ENCODE measurements at regions not wholly inside any gene's neighbourhood (a gene's known extent, or its start where the extent isn't known, plus 50 kb on each side); places are given as distances from the start of the nearest gene placed in this dataset.

DNA sequence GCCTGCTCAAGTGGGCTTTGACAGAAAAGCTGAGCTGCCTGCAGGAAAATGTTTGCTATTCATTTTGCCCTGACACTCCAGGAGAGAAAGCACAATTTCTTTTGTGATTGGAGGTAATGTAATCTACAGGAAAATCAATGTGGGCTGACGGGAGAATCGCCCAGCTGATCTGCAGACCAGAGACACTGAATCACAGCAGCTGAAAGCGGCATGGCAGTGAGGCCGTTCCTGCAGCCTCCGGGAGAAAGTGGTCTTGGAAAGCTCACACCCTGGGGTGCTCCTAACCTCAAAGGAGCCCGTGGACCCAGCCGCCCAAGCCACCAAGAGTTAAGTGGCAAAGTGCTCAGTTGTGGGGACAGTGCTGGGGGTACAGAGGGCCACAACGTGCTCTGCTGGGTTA is 593.6 kb downstream of the BNC2 start:
- Histone ChIP-seq H4K20me1 (ENCODE audit: insufficient read depth, low read length) (no peaks in the 10 kb centered on the region), H3K4me3 (ENCODE audit: low read length) (no peak overlapping the region), H3K9ac (ENCODE audit: low read length) (no peak overlapping the region), H3K79me2 (ENCODE audit: low read length) (no peaks in the 10 kb centered on the region), H3K27me3 (ENCODE audit: low read depth, low read length) (no peaks in the 10 kb centered on the region), H3K27ac (ENCODE audit: low read length) (no peak overlapping the region), H3K9me3 (ENCODE audit: insufficient read depth, low read length) (no peaks in the 10 kb centered on the region), H3K4me1 (ENCODE audit: low read length) (no peaks in the 10 kb centered on the region), H3K4me2 (ENCODE audit: low read length) (no peak overlapping the region), H3K36me3 (replicated peaks; ENCODE audit: low read depth, low read length) (no peaks in the 10 kb centered on the region), H2AFZ (ENCODE audit: low read depth, low read length) (no peak overlapping the region)
- TF ChIP-seq EZH2phosphoT487 (IDR thresholded peaks at IDR 0.05; ENCODE audit: low read depth): no peak
- TF ChIP-seq CTCF (IDR thresholded peaks at IDR 0.05; ENCODE audit: low read depth, low read length): no peak

DNA sequence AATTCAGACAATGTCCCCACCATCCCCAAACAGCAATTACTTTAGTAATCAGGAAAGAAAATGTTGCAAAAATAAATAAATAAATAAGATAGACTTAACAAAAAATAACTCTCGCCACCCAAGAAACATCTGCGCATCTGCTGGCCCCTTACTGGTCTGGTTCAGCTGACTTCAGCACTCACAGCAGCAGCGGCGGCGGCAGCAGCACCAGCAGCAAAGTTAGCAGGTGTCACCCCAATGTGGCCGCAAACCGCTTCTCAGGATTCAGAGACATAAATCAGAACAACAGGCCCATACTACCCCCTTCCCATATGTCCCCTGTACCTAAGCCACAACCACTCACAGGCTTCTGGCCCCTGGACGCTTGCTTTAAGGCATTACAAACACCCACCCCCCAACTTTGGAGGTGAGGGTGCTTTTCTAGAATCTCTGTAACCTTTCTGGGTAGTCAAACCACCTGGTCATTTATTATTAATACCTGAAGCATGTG is 593.0 kb downstream of the BNC2 start:
- Histone ChIP-seq H3K4me3 (ENCODE audit: low read length) (no peak overlapping the region), H3K4me2 (ENCODE audit: low read length) (no peak overlapping the region), H3K4me1 (ENCODE audit: low read length) (no peaks in the 10 kb centered on the region), H3K27me3 (ENCODE audit: low read depth, low read length) (no peaks in the 10 kb centered on the region), H3K79me2 (ENCODE audit: low read length) (no peaks in the 10 kb centered on the region), H3K27ac (ENCODE audit: low read length) (no peak overlapping the region), H3K9me3 (ENCODE audit: insufficient read depth, low read length) (no peaks in the 10 kb centered on the region), H4K20me1 (ENCODE audit: insufficient read depth, low read length) (no peaks in the 10 kb centered on the region), H3K9ac (ENCODE audit: low read length) (no peak overlapping the region), H2AFZ (ENCODE audit: low read depth, low read length) (no peak overlapping the region), H3K36me3 (replicated peaks; ENCODE audit: low read depth, low read length) (no peaks in the 10 kb centered on the region)
- TF ChIP-seq EZH2phosphoT487 (IDR thresholded peaks at IDR 0.05; ENCODE audit: low read depth): no peak
- TF ChIP-seq CTCF (IDR thresholded peaks at IDR 0.05; ENCODE audit: low read depth, low read length): no peak

GRCh38 chr9:16278326-16278999 is 592.0 kb downstream of the BNC2 start:
- no peak overlapping the region for H2AFZ ChIP-seq (ENCODE audit: low read depth, low read length)
- no peaks in the 10 kb centered on the region for H3K79me2 ChIP-seq (ENCODE audit: low read length)
- no peak for TF ChIP-seq CTCF (IDR thresholded peaks at IDR 0.05; ENCODE audit: low read depth, low read length)
- TF ChIP-seq EZH2phosphoT487 (IDR thresholded peaks at IDR 0.05; ENCODE audit: low read depth): no peak
- H3K27ac ChIP-seq (ENCODE audit: low read length): no peak overlapping the region
- no peaks in the 10 kb centered on the region for H3K9me3 ChIP-seq (ENCODE audit: insufficient read depth, low read length)
- H3K4me2 ChIP-seq (ENCODE audit: low read length): no peak overlapping the region
- H3K36me3 ChIP-seq (replicated peaks; ENCODE audit: low read depth, low read length): no peaks in the 10 kb centered on the region
- H3K4me3 ChIP-seq (ENCODE audit: low read length): no peak overlapping the region
- no peak overlapping the region for H3K9ac ChIP-seq (ENCODE audit: low read length)
- H3K27me3 ChIP-seq (ENCODE audit: low read depth, low read length): no peaks in the 10 kb centered on the region
- no peaks in the 10 kb centered on the region for H3K4me1 ChIP-seq (ENCODE audit: low read length)
- no peaks in the 10 kb centered on the region for H4K20me1 ChIP-seq (ENCODE audit: insufficient read depth, low read length)

DNA sequence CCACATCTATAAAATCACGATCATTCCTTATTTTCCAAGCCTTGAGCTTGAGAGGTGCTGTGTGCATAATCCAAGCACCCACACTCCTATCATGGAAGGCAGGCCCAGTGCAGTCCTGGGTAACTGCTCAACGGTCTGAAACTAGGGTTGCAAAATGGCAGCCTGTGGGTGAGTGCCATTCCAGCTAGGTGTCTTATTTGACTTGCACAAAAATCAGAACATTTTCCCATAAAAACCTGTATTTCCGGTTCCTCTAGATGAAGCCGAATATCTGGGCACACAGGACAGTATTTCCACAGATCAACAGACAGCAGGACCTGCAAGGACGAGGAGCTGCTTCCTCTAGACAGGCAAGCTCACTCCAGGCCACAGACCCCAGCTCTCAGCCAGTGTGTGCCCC is 588.8 kb downstream of the BNC2 start:
- Histone ChIP-seq H3K27ac (ENCODE audit: low read length) (no peak overlapping the region), H4K20me1 (ENCODE audit: insufficient read depth, low read length) (no peaks in the 10 kb centered on the region), H3K4me3 (ENCODE audit: low read length) (no peak overlapping the region), H3K4me2 (ENCODE audit: low read length) (no peak overlapping the region), H3K27me3 (ENCODE audit: low read depth, low read length) (no peaks in the 10 kb centered on the region), H2AFZ (ENCODE audit: low read depth, low read length) (no peak overlapping the region), H3K9me3 (ENCODE audit: insufficient read depth, low read length) (no peaks in the 10 kb centered on the region), H3K4me1 (ENCODE audit: low read length) (no peaks in the 10 kb centered on the region), H3K36me3 (replicated peaks; ENCODE audit: low read depth, low read length) (no peaks in the 10 kb centered on the region), H3K9ac (ENCODE audit: low read length) (no peak overlapping the region), H3K79me2 (ENCODE audit: low read length) (no peaks in the 10 kb centered on the region)
- TF ChIP-seq CTCF (IDR thresholded peaks at IDR 0.05; ENCODE audit: low read depth, low read length) (no peak), EZH2phosphoT487 (IDR thresholded peaks at IDR 0.05; ENCODE audit: low read depth) (no peak)

Data from OCI-LY3 (cell line).